ENCODE measurements at regions not wholly inside any gene's neighbourhood (a gene's known extent, or its start where the extent isn't known, plus 50 kb on each side); places are given as distances from the start of the nearest gene placed in this dataset.
"Not testable (repeated sequence)": the region's sequence is repeated elsewhere in the genome, so short reads cannot be mapped to it uniquely, and the experiment has no call there.

DNA sequence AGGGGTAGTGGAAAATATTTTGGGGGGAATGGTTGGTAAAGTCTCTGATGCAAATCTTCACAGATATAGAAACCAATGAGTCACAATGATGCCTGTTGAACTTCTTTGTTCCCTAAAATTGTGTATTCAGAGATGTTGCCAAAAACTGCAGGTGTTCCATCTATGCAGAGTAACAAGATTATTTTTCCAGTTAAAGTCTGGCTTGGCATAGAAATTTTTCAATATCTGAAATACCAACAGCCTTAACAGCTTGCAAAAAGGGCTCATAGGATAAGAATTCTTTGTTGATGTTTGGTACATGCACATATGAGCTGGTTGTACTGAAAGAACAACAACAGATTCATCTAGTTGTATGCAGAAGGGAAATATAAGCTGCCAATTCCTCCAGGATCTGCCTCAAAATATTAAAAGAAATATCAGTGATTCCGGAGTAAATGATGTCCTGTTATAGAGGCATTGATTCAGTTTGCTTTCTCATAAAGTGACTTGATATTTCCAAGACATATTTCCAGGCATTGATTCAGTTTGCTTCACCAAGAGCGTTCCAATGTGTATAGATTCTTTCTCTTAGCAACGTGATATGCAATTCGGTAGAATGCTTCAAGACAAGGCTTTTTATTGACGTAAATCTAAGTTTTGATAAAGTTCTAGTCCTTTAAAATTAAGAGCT is 564.4 kb downstream of the TMA16 start:
- no peak for DNase-seq (ENCODE audit: low read depth in 4 of 4, low spot score in 2 of 4)

DNA sequence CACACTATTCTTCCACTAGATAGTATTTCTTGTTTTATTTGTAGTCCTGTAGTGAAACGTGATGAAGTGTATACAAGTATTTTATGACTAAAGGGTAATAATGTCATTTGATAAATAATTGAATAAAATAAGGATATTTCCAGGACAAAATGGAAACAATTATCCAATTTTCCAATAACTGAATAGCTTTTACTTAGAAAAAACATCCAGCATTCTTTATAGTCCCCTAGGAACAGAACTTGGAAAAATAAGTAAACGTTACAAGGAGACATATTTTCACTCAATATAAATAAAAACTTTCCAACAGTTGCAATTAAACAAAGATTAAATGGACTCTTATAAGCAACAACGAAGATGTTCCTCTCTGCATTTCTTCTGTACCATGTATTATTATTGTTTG is 566.0 kb downstream of the TMA16 start:
- no peak for DNase-seq (ENCODE audit: low read depth in 4 of 4, low spot score in 2 of 4)

DNA sequence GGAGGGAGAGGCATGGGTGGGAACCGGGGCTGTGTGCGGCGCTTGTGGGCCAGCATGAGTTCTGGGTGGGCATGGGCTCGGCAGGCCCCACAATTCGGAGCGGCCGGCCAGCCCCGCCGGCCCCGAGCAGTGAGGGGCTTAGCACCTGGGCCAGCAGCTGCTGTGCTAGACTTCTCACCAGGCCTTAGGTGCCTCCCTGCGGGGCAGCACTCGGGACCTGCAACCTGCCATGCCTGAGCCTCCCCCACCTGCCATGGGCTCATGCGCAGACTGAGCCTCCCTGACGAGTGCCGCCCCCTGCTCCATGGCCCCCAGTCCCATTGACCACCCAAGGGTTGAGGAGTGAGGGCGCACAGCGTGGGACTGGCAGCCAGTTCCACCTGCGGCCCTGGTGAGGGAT is 573.9 kb downstream of the TMA16 start:
- no peak for DNase-seq (ENCODE audit: low read depth in 4 of 4, low spot score in 2 of 4)

DNA sequence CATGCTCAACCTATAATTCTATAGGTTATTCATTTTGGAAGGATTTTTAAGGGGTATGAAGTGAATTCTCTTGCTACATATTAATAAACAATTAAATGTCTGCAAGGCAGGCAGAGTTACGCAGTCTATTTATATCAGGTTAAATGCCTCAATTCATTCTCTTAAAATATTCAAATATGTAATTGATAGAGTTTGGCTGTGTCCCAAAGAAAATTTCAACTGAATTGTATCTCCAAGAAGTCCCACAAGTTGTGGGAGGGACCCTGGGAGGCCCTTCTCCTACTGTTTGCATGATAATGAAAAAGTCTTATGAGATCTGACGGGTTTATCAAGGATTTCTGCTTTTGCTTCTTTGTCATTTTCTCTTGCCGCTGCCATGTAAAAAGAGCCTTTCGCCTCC is 576.1 kb downstream of the TMA16 start:
- no peak for DNase-seq (ENCODE audit: low read depth in 4 of 4, low spot score in 2 of 4)

DNA sequence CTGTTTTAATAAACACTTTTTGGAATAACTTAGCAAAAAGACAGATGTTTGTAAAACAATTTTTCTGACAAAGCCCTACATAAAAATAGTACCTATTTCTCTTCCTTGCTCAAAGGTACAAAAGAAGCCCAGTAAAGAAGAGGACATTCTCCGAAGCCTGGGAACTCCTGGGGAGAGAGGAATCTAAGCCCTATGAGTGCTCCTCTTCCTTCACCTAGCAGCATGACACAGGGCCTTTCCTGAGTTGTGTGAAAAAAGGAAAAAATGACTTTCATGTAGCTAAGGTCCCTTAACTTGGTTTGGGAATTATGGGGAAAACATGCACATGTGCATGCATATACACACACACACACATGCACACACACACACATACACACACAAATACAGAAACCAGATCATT is 586.9 kb downstream of the TMA16 start:
- DNase-seq (ENCODE audit: low read depth in 4 of 4, low spot score in 2 of 4), result no peak

DNA sequence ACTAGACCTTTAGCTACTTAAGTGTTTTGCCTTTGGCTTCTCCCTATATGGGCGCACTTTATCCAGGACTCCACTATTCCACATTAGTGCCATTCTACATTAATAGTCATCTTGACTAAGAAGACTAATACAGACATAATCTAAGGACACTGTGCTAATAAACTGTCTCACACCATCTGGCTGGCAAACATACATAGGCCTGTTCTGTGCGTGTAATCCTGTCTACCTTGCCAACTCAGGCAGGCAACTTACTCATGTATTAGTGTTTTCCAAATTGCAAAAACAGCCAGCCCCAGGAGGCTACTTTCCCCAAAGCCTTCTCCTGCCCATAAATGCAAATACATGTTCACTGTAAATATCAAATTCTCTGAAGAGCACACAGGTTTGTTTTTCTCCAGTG is 587.3 kb downstream of the TMA16 start:
- DNase-seq (ENCODE audit: low read depth in 4 of 4, low spot score in 2 of 4), result no peak

DNA sequence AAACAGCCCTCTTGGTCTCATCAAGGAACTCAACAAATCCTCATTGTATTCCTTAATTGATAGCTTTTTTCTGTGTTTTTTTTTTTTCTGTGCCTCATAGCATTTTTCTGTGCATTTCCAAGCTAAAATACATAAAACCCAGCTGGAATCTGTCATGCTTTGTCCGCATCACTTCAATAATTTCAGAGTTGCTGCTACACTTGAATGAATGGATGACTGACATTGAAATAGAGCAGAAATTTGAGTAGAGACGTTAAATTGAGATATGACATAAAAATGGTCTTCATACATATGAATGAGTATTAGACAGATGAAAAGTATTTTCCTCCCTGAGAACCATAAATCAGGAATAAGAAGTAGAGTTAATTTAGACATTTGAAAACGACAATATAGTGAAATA is 593.2 kb downstream of the TMA16 start:
- DNase-seq (ENCODE audit: low read depth in 4 of 4, low spot score in 2 of 4), result no peak

DNA sequence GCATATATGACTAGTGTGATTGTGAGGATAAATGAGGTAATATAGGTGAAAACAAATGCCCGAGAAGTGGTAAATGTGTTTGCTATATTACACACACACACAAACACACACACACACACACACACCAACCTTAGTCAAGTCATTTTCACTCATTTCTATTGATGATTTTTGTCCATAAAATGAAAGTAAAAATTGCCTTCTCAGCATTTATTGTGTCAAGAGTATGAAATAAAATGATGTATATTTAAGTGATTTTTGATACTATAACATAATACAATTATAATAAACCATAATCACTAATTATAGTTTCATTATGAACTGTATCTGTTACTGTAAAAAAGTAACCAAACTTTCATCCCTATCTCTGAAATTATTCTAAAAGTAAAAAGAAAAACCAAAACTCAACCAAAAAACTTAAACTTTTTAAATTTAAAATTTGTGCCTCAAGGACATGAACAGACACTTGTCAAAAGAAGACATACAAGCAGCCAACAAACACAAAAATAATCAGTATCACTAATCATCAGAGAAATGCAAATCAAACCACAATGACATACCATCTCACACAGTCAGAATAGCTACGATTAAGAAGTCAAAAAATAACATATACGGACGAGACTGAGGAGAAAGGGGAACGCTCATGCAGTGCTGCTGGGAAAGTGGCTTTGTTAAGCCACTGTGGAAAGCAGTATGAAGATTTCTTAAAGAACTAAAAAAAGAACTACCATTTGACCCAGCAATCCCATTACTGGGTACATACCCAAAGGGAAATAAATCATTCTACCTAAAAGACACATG is 601.0 kb downstream of the TMA16 start:
- no peak for DNase-seq (ENCODE audit: low read depth in 4 of 4, low spot score in 2 of 4)

DNA sequence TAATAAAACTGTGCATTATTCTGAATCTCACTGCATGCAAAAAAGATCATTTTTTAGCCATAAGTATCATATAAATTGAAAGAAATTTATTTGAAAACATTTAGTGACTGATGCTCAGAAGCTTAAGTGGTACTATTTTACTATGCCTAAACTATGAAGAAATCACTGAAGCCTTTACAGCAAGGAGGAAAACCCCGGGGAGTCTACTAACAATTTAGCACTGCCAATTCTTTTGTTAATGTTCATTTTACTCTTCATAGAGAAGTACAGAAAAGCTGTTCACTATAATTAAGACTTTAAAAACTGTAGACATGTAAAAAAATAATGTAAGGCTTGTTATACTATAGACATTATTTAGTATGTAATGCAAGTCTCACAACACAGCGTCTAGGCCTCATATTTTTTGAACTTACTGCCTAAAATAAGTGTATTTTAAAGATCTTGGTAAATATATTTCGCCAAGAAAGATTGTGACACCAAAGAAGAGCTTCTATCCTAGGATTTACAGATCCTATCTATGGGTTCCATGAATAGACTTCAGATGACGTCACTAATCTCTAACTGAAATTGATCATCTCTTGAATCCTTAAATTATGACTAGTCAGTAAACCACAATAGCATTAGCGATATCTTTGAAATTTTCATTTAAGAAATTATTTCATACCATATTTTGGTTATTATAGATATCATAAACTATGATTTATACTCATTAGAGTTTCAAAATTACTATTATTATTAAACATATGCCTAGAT is 602.5 kb downstream of the TMA16 start:
- DNase-seq (ENCODE audit: low read depth in 4 of 4, low spot score in 2 of 4), result no peak

DNA sequence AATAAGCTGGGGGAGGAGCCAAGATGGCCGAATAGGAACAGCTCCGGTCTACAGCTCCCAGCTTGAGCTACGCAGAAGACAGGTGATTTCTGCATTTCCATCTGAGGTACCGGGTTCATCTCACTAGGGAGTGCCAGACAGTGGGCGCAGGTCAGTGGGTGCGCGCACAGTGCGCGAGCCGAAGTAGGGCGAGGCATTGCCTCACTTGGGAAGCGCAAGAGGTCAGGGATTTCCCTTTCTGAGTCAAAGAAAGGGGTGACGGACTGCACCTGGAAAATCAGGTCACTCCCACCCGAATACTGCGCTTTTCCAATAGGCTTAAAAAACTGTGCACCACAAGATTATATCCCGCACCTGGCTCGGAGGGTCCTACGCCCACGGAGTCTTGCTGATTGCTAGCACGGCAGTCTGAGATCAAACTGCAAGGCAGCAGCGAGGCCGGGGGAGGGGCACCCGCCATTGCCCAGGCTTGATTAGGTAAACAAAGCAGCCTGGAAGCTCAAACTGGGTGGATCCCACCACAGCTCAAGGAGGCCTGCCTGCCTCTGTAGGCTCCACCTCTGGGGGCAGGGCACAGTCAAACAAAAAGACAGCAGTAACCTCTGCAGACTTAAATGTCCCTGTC is 606.4 kb downstream of the TMA16 start:
- DNase-seq (ENCODE audit: low read depth in 4 of 4, low spot score in 2 of 4), result not testable (repeated sequence)

DNA sequence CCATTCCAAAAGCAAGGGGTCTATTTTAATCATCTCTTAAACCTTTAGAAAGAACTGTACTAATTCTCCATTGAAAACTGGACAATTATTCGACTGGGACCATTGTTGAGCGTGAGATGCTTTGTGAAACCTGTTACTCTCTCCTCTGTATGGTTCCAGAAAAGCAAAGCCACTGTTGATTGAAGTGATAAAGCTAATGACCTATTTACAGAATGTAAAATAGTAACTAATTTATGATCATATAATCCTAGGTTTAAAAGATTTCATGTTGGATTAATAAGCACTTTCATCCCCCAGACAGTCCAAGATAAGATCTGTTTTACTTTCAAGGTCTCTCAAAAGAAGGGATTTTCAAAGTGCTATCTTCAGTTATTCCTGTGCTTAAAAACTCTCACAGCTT is 614.5 kb downstream of the TMA16 start:
- no peak for DNase-seq (ENCODE audit: low read depth in 4 of 4, low spot score in 2 of 4)

DNA sequence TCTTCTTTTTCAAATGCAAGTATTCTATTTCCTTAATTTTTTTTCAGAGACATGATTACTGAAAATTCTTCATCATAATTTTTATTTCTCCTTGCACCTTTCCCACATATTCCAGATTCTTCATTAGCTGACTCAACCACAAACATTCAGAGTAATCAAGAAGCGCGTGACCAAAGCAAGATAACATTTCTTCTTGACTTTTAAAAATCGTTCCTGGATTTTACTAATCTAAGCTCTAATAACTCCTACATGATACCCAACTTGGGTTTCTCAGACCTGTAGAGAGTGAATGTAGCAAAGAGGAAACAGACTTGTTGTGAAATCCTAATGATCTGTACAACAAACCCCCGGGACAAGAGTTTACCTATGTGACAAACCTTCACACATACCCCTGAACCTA is 615.0 kb downstream of the TMA16 start:
- DNase-seq (ENCODE audit: low read depth in 4 of 4, low spot score in 2 of 4), result no peak

DNA sequence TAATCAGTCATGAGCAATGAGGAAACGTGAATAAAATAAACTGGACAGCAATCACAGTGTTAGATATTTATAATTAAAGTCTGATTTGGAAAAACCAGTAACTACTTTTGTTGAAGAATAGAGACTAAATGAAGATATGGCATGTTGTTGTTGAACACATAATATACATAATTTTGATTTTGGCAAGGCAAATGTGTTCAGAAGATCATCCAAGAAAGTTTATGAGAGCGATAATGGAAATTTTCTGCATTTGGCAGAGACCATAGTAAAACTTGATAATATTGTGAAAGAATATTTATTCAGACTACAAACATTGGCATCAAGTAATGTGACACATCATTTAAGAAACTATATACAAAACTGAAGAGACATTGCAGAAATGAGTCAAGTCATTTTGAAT is 620.7 kb downstream of the TMA16 start:
- no peak for DNase-seq (ENCODE audit: low read depth in 4 of 4, low spot score in 2 of 4)

DNA sequence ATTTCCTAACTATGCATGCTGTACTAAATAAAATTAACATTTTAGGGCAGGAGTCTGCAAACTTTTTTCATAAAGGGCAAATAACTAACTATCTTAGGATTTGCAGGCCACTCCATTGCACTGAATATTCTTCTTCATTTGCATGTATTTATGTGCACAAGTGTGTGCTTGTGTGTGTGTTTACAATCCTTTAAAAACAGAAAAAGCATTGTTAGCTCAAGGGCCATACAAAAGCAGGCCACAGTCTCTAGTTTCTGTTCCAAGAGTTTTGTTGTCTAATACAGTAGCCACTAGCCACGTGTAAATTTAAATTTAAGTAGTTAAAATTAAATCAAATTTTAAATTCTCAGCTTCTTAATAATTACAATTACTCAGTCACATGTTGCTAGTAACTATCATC is 621.8 kb downstream of the TMA16 start:
- DNase-seq (ENCODE audit: low read depth in 4 of 4, low spot score in 2 of 4), result no peak

DNA sequence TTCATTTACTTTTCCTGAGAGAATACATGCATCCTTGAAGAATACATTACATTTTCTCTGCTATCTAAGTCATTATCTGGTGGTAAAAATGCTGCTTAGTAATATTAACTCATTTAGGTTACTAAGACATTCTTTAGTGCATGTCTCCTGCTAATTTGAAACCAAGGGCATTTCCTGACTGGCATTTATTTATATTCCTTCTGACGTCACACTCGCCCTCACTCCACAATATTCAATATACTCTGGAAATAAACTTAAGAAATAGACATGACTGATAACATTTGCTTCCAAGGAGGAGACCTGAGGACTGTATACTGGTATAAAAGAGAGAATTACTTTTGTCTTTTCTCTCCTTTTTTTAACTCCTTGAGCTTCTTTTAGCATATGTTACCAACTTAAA is 619.5 kb upstream of the SMIM31 start:
- no peak for DNase-seq (ENCODE audit: low read depth in 4 of 4, low spot score in 2 of 4)

DNA sequence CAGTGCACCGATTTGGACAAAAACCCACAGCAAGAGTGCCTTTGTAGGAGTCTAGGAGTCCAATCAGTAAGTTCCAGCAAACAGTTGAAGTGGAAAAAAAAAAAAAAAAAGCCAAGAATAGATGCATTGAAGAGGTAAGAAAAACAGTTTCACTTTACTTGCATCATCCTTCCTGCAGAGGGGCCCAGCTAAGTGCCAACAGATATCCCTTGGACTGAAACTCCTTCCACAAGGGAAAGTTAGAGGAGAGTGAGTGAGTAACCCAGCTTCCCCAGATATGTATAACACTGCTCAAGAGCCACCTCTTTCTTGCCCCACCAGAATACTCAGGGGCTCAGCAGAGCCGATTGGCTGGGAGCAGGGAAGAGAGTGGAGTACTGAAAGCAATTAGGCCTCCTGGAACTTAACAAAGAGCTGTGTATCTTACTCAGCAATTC is 617.7 kb upstream of the SMIM31 start:
- no peak for DNase-seq (ENCODE audit: low read depth in 4 of 4, low spot score in 2 of 4)

DNA sequence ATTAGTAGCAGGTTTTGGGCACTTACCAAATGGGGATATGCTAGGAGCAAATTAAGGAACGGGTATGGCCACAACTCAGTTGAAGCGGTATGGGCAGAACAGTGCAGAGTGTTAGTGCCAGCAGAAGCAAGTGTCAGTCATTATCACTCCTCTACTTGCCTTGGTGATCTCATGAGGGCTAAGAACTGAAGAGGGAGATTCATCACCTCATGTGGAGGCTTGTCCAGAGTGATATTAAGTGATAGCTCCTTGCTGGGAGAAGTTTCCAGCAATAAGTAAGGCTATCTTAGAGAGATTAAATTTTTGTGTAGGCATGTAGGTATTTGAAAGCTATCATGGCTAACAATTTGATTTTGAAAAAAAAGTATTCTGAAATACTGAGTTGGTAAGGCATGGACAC is 615.4 kb upstream of the SMIM31 start:
- no peak for DNase-seq (ENCODE audit: low read depth in 4 of 4, low spot score in 2 of 4)

DNA sequence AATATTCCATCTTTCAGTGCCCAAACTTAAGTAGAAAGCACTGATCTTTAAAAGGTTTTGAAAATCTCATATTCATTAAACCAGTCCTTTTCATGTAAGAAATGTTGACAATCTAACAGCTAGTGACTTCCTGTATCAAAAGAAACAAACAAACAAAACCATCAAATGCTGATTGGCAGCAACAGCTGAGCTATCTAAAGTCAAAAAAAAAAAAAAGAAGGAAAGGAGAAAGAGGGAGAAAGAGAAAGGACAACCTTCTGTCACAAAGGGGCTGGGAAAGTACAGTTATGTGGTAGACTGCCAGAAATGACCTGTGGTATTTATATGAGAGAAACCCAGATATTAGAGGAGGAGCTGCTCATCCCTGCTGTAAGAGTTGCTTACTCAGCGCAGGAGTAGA is 614.6 kb upstream of the SMIM31 start:
- no peak for DNase-seq (ENCODE audit: low read depth in 4 of 4, low spot score in 2 of 4)

DNA sequence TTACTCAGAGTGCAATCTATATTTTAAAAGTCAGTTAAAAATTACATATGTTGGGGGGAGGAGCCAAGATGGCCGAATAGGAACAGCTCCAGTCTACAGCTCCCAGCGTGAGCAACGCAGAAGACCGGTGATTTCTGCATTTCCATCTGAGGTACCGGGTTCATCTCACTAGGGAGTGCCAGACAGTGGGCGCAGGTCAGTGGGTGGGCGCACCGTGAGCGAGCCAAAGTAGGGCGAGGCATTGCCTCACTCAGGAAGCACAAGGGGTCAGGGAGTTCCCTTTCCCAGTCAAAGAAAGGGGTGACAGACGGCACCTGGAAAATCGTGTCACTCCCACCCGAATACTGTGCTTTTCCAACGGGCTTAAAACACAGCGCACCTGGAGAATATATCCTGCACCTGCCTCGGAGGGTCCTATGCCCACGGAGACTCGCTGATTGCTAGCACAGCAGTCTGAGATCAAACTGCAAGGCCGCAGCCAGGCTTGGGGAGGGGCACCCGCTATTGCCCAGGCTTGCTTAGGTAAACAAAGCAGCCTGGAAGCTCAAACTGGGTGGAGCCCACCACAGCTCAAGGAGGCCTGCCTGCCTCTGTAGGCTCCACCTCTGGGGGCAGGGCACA is 612.1 kb upstream of the SMIM31 start:
- DNase-seq (ENCODE audit: low read depth in 4 of 4, low spot score in 2 of 4), result not testable (repeated sequence)

DNA sequence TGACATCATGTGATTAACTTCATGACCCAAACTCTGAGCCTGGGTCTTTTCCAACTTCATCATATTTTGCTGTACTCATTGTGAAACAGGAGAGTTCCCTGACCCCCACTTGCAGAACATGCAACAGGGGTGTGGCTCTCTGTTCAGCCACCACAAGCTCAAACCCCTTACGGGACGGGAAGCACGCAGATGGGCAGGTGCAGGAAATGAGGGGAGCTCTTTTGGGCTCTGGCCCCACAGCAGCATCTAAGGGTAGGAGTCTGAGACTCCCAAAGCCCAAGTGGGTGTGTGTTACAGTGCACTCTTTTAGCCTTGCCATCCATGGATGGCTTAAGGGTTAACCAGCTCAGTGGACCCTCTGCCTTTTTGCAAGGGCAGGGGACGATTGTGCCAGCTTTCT is 599.5 kb upstream of the SMIM31 start:
- DNase-seq (ENCODE audit: low read depth in 4 of 4, low spot score in 2 of 4), result no peak

DNA sequence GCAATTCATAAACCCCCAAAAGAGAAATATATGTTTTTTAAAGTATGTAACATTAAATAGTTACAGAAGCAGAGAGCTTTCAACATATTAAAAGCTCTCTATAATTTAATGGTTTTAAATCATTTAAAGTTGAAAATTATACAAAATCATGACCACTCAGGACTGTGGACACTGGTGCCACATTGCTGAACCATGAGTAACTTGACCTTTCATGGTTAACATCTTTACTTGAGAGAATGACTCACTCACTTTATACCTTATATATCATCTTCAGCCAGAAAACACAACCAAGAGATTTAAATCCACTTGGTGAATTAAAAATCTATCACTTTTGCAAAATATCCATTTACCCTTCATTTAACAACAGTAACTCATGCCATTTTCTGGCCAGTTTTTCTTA is 584.3 kb upstream of the SMIM31 start:
- DNase-seq (ENCODE audit: low read depth in 4 of 4, low spot score in 2 of 4), result no peak
